Ovary (tissue), 3 donors: ENCODE measurements at regions not wholly inside any gene's neighbourhood (a gene's known extent, or its start where the extent isn't known, plus 50 kb on each side); places are given as distances from the start of the nearest gene placed in this dataset.

Source experiments
- CTCF ChIP-seq, 3 donors: fragments of 450-650 bp in 2 of 3; fragments of 200-600 bp in 1 of 3; IDR thresholded peaks; one replicate each; pipeline versions ENCODE4 v1.5.1 to v1.8.0; 2016 to 2022; ENCODE audit warnings: antibody characterized with exemption in 3 of 3, mild to moderate bottlenecking in 1 of 3
- EP300 ChIP-seq: sonication (generic); formaldehyde crosslinking; IDR thresholded peaks from one replicate; pipeline ENCODE4 v1.6.1; 2017; ENCODE audit warnings: antibody characterized with exemption
- POLR2A ChIP-seq: fragments of 450-650 bp; IDR thresholded peaks from one replicate; pipeline ENCODE4 v1.6.1; 2017; ENCODE audit warnings: antibody characterized with exemption, mild to moderate bottlenecking, moderate library complexity
- donor health status: DM: no; HTN: no; CAD: no.

GRCh38 chr5:158559643-158560042 lies 540.1 kb downstream of the EBF1 start:
- TF ChIP-seq CTCF (IDR thresholded peaks at IDR 0.05), result no peak
- no peak for TF ChIP-seq POLR2A
- TF ChIP-seq EP300, result no peak
